Heart left ventricle (tissue), 16 donors: ENCODE measurements at regions not wholly inside any gene's neighbourhood (a gene's known extent, or its start where the extent isn't known, plus 50 kb on each side); places are given as distances from the start of the nearest gene placed in this dataset.

Experiments
- ATAC-seq, 4 donors: fragments of 200-7000 bp; cut with Tn5 transposase; one replicate each; pipeline ENCODE4 v1.9.1; 2020 to 2022; ENCODE audit warnings: moderate library complexity in 4 of 4, mild to moderate bottlenecking in 3 of 4, moderate number of reproducible peaks in 1 of 4
- DNase-seq, 5 donors: peaks; one replicate each; pipeline ENCODE4 v3.0.0-alpha.2; 2020
- H3K27ac ChIP-seq, 12 donors: fragments of 200-600 bp; sonication (generic) in 4 of 12; one replicate each; pipeline versions ENCODE4 v1.5.0 to v1.8.0; 2016 to 2022; ENCODE audit warnings: mild to moderate bottlenecking in 2 of 12
- H3K27me3 ChIP-seq, 9 donors: fragments of 200-600 bp; sonication (generic) in 2 of 9; one replicate each; pipeline versions ENCODE4 v1.5.1 to v1.8.0; 2016 to 2022; ENCODE audit warnings: mild to moderate bottlenecking in 3 of 9
- H3K36me3 ChIP-seq, 9 donors: fragments of 200-600 bp; sonication (generic) in 2 of 9; one replicate each; pipeline versions ENCODE4 v1.5.0 to v1.8.0; 2018 to 2022; ENCODE audit warnings: mild to moderate bottlenecking in 2 of 9
- H3K4me1 ChIP-seq, 12 donors: fragments of 200-600 bp; sonication (generic) in 4 of 12; one replicate each; pipeline versions ENCODE4 v1.5.0 to v1.8.0; 2016 to 2022; ENCODE audit warnings: mild to moderate bottlenecking in 3 of 12
- H3K4me3 ChIP-seq, 12 donors: fragments of 200-600 bp; sonication (generic) in 4 of 12; one replicate each; pipeline versions ENCODE4 v1.5.0 to v1.8.0; 2017 to 2022; ENCODE audit warnings: mild to moderate bottlenecking in 9 of 12, moderate library complexity in 4 of 12
- H3K9me3 ChIP-seq, 12 donors: fragments of 200-600 bp; sonication (generic) in 4 of 12; one replicate each; pipeline versions ENCODE4 v1.5.0 to v1.8.0; 2016 to 2022; ENCODE audit warnings: mild to moderate bottlenecking in 1 of 12
- POLR2A ChIP-seq, 2 donors: fragments of 450-650 bp; IDR thresholded peaks; one replicate each; pipeline ENCODE4 v1.6.1; 2017; ENCODE audit warnings: antibody characterized with exemption in 2 of 2, mild to moderate bottlenecking in 2 of 2, moderate library complexity in 2 of 2
- WGBS, 4 donors: extraction: QIAGEN DNeasy Blood & Tissue Kit in 2 of 4; methylation state at CpG; one replicate each; pipeline versions ENCODE4 v1.1.5 to v1.1.7; 2013 to 2018; 5-methylcytosine and 5-hydroxymethylcytosine counted together
- intact Hi-C, 10 donors: fragments of 100-400 bp; cut with DNase I; formaldehyde crosslinking; loops; one replicate each; pipeline versions ENCODE4 v1.11.1 to v1.14.2; 2022
- TF ChIP-seq, protein P1 (sequence below), 12 donors: fragments of 200-600 bp; sonication (generic) in 4 of 12; IDR thresholded peaks; one replicate each; pipeline versions ENCODE4 v1.5.0 to v1.8.0; 2018 to 2022; ENCODE audit warnings: antibody characterized with exemption in 12 of 12, mild to moderate bottlenecking in 5 of 12
- donor health status: ischemic (EF 13 %, LVEDD 7.1; RV severe dilation, severe dysfunction).
- donor health status: healthy with polysubstance abuse.
- donor health status: DM: no; HTN: yes; CAD: no.
- donor health status: DM: no; HTN: no; CAD: no.
- donor health status: ischemic (EF 25% LVEDD 6.9; RV normal size, moderate dysfunction).
- donor health status: ischemic (EF 25% LVEDD 5.7; RV mildly dilated, moderate dysfunction).
- donor health status: healthy.
- donor health status: DM: yes; HTN: yes; CAD: no.
- donor health status: ischemic (EF 35%, LVEDD 5.7; RV mildly dilated, moderate dysfunction).
- donor health status: nonischemic (EF 11% LVEDD 7.7; RV severe dilation, severe dysfunction).
- donor health status: DM: yes; HTN: yes; CAD: no.
- donor health status: PGD.
- donor health status: ischemic (EF 29% LVEDD 5.4; RV normal size, mild dysfunction).
- donor health status: nonischemic (EF 23%, LVEDD 6.1; RV moderate dilation, normal function).

DNA sequence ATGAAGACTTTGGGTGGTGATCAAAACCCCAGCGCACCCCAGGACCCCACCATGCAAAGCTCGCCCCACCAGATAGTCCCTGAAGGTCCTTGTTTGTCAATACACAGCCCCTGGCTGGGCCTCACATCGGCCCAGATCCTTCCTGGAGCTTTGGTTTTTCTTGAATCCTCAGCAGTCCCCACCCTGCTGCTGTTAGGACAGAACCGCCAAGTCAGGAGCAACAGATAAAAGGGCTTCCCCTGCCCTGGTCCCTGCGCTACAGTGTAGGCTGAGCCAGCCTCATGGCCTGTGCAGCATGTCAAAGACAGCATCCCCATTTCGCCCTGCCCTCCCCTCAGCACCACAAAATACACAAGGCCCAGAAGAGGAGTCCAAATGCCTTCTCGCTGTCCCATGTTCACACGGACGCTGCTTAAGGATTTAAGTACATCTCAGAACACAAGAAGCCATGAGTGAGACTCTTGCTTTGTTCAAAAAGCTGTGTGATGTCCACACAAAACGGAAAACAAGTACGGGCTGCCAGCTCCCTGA, 65.7 kb downstream of the PSMG1 start:
- H3K27ac ChIP-seq, result no peak overlapping the region
- intact Hi-C loops, result no loop called here
- DNase-seq, result peak in 1 of 5 donors; percentile 3
- ATAC-seq, result no peak
- peaks cover 0 to 7% (median 0%) of the 10 kb centered on the region in 12 donors for H3K9me3 ChIP-seq
- H3K4me3 ChIP-seq, result no peak overlapping the region
- no peaks in the 10 kb centered on the region for H3K27me3 ChIP-seq
- 92 to 99% (median 95%) methylated on average over 7 to 11 of the region's 11 CpGs for WGBS, 4 donors
- TF ChIP-seq, protein P1, sequence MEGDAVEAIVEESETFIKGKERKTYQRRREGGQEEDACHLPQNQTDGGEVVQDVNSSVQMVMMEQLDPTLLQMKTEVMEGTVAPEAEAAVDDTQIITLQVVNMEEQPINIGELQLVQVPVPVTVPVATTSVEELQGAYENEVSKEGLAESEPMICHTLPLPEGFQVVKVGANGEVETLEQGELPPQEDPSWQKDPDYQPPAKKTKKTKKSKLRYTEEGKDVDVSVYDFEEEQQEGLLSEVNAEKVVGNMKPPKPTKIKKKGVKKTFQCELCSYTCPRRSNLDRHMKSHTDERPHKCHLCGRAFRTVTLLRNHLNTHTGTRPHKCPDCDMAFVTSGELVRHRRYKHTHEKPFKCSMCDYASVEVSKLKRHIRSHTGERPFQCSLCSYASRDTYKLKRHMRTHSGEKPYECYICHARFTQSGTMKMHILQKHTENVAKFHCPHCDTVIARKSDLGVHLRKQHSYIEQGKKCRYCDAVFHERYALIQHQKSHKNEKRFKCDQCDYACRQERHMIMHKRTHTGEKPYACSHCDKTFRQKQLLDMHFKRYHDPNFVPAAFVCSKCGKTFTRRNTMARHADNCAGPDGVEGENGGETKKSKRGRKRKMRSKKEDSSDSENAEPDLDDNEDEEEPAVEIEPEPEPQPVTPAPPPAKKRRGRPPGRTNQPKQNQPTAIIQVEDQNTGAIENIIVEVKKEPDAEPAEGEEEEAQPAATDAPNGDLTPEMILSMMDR (IDR thresholded peaks at IDR 0.05), result no peak
- no peak for TF ChIP-seq POLR2A (IDR thresholded peaks at IDR 0.05)
- H3K36me3 ChIP-seq, result no peaks in the 10 kb centered on the region
- H3K4me1 ChIP-seq, result peaks cover 0 to 22% (median 0%) of the 10 kb centered on the region in 12 donors

- intact Hi-C loops, result no loop called here
- no peak overlapping the region for H3K4me3 ChIP-seq
- no peak overlapping the region for H3K27ac ChIP-seq
- peaks cover 0 to 1% (median 0%) of the 10 kb centered on the region in 12 donors for H3K9me3 ChIP-seq
- no peak for TF ChIP-seq POLR2A (IDR thresholded peaks at IDR 0.05)
- TF ChIP-seq, protein P1 (IDR thresholded peaks at IDR 0.05), result no peak
- H3K4me1 ChIP-seq, result peaks cover 0 to 26% (median 2%) of the 10 kb centered on the region in 12 donors
- WGBS, 4 donors, result 92 to 95% (median 92%) methylated on average over 18 to 19 of the region's 19 CpGs
- DNase-seq, result peak in 1 of 5 donors; percentile 1
- ATAC-seq, result no peak
- H3K36me3 ChIP-seq, result no peaks in the 10 kb centered on the region
- H3K27me3 ChIP-seq, result no peaks in the 10 kb centered on the region
Observed at GRCh38 chr21:39116761-39117439, 66.4 kb downstream of the PSMG1 start.

- WGBS, 4 donors, result 86 to 96% (median 90%) methylated on average over 7 to 10 of the region's 10 CpGs
- ATAC-seq (no peak), DNase-seq (peak in 1 of 5 donors; percentile 3)
- TF ChIP-seq, protein P1 (IDR thresholded peaks at IDR 0.05), result no peak
- TF ChIP-seq POLR2A (IDR thresholded peaks at IDR 0.05), result no peak
- H3K4me3 ChIP-seq, result no peak overlapping the region
- H3K27me3 ChIP-seq, result no peaks in the 10 kb centered on the region
- intact Hi-C loops, result no loop called here
- H3K4me1 ChIP-seq, result peaks cover 0 to 26% (median 2%) of the 10 kb centered on the region in 12 donors
- H3K27ac ChIP-seq, result no peak overlapping the region
- no peaks in the 10 kb centered on the region for H3K36me3 ChIP-seq
- H3K9me3 ChIP-seq, result no peaks in the 10 kb centered on the region
Observed at GRCh38 chr21:39115576-39116235, 67.5 kb downstream of the PSMG1 start.

DNA sequence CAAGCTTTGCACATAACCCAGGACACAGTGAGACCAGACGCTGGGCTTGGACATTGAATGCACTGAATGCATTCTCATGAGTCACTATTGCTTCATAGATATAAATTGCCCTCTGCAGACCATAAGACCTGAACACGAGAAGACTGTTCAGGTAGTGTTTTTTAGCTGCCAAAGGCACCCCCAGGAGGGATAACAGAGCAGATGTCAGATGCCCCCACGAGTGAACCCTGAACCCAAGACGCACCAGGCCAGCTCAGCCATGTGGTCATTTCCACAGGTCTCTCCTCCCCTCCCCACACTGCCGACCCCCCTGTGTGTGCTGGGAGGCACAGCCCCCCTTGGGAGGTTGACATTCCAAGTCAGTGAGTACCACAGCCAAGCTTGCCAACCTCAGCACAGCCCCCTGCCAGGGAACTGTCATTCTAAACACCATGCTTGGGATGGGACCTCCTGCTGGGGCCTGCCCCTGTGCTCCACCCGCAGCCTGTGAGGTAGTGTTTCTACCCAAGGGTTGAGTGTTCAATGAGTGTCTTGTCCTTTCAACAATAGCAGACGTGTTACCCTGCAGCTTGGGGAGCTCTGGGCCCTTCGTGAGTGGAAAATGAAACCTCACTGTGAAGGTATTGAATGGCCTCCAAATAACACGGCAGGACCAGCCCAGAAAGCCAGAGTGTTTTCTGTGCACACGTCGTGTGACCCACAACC, 68.2 kb downstream of the PSMG1 start:
- no peak for TF ChIP-seq POLR2A (IDR thresholded peaks at IDR 0.05)
- TF ChIP-seq, protein P1 (IDR thresholded peaks at IDR 0.05), result no peak
- intact Hi-C loops, result loop anchor here in 1 of 10 donors (5.0 kb wide), 1 partner anchor 38 kb away; no protein-coding TSS in a partner anchor
- no peak overlapping the region for H3K4me3 ChIP-seq
- no peak for ATAC-seq
- no peak overlapping the region for H3K27ac ChIP-seq
- peaks cover 0 to 26% (median 2%) of the 10 kb centered on the region in 12 donors for H3K4me1 ChIP-seq
- DNase-seq, result peak in 1 of 5 donors; percentile 4
- no peaks in the 10 kb centered on the region for H3K36me3 ChIP-seq
- H3K9me3 ChIP-seq, result no peaks in the 10 kb centered on the region
- no peaks in the 10 kb centered on the region for H3K27me3 ChIP-seq
- WGBS, 4 donors, result 73 to 88% (median 84%) methylated on average over 11 of the region's 11 CpGs
